ENCODE measurements at regions not wholly inside any gene's neighbourhood (a gene's known extent, or its start where the extent isn't known, plus 50 kb on each side); places are given as distances from the start of the nearest gene placed in this dataset.

DNA sequence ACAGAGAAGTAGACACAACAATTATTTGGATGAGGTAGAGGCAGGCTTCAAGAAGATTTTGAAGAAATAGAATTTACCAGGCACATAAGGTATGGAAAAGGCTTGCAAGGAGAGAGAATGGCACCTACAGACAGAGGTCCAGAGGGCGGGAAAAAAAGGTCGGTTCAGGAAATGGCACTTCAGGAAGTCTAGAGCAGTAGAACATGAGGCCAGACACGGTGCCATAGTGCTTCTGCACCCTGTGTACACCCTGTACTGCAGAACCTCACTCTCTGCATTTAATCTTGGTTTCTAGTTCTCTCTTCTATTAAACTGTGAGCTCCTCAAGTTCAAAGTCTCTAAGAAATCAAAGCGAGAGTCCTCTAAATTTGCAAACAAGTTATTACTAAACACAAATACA, 113.4 kb upstream of the C2CD4B start:
- TF ChIP-seq CTCF (IDR thresholded peaks at IDR 0.05): no peak
- TF ChIP-seq EZH2 (IDR thresholded peaks at IDR 0.05; ENCODE audit: borderline replicate concordance, insufficient read depth, low read depth, low read length, poor library complexity, severe bottlenecking): no peak

Measured in B cell (primary cell).